OCI-LY7 (cell line): ENCODE measurements at regions not wholly inside any gene's neighbourhood (a gene's known extent, or its start where the extent isn't known, plus 50 kb on each side); places are given as distances from the start of the nearest gene placed in this dataset.

ENCODE experiments used
- CTCF ChIP-seq: fragments of 200-600 bp; sonication (generic); conservative IDR thresholded peaks from 2 replicates; pipeline ENCODE4 v1.5.1; 2014; ENCODE audit warnings: mild to moderate bottlenecking, antibody characterized with exemption, low read length, moderate library complexity, mixed read lengths
- EZH2phosphoT487 ChIP-seq: fragments of 200-600 bp; sonication (generic); IDR thresholded peaks from 2 replicates; pipeline ENCODE4 v1.6.1; 2018; ENCODE audit warnings: low read depth, borderline replicate concordance, mild to moderate bottlenecking, mixed run types, antibody characterized with exemption, low read length, moderate library complexity, mixed read lengths

GRCh38 chr3:26438981-26439884 is 183.3 kb upstream of the LRRC3B start:
- TF ChIP-seq CTCF (no peak), EZH2phosphoT487 (no peak)
